22Rv1 (cell line): ENCODE measurements at regions not wholly inside any gene's neighbourhood (a gene's known extent, or its start where the extent isn't known, plus 50 kb on each side); places are given as distances from the start of the nearest gene placed in this dataset.

Source experiments
- ZFX ChIP-seq: fragments of 450-650 bp; IDR thresholded peaks from 2 replicates; pipeline ENCODE4 v1.6.1; 2017; ENCODE audit warnings: antibody characterized with exemption, borderline replicate concordance
- TF ChIP-seq, protein P1 (sequence below): fragments of 450-650 bp; IDR thresholded peaks from 2 replicates; pipeline ENCODE4 v1.5.1; 2017; ENCODE audit warnings: mild to moderate bottlenecking

DNA sequence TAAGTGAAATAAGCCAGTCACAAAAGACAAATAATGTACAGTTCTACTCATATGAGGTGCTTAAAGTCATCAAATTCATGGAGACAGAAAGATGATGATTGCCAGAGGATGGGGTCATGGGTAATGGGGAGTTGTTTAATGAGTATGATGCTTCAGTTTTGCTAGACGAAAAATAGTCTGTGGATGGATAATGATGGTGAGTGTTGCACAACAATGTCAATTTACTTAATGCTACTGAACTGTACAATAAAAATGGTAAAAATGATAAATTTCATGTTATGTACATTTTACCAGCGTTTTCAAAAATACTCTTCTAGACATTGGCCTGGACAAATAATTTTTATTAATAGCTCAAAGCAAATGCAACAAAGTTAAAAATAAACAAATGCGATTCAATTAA, 118.5 kb upstream of the KYNU start:
- TF ChIP-seq, protein P1, sequence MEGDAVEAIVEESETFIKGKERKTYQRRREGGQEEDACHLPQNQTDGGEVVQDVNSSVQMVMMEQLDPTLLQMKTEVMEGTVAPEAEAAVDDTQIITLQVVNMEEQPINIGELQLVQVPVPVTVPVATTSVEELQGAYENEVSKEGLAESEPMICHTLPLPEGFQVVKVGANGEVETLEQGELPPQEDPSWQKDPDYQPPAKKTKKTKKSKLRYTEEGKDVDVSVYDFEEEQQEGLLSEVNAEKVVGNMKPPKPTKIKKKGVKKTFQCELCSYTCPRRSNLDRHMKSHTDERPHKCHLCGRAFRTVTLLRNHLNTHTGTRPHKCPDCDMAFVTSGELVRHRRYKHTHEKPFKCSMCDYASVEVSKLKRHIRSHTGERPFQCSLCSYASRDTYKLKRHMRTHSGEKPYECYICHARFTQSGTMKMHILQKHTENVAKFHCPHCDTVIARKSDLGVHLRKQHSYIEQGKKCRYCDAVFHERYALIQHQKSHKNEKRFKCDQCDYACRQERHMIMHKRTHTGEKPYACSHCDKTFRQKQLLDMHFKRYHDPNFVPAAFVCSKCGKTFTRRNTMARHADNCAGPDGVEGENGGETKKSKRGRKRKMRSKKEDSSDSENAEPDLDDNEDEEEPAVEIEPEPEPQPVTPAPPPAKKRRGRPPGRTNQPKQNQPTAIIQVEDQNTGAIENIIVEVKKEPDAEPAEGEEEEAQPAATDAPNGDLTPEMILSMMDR: no peak
- no peak for TF ChIP-seq ZFX
